Ascending aorta (tissue), 2 donors: ENCODE measurements at regions not wholly inside any gene's neighbourhood (a gene's known extent, or its start where the extent isn't known, plus 50 kb on each side); places are given as distances from the start of the nearest gene placed in this dataset.

Source experiments
- DNase-seq, 2 donors: peaks; one replicate each; pipeline ENCODE4 v3.0.0-alpha.2; 2019; ENCODE audit warnings: low spot score in 2 of 2
- H3K27ac ChIP-seq, 2 donors: fragments of 200-600 bp; sonication (generic); one replicate each; pipeline ENCODE4 v1.5.1; 2016 to 2017; ENCODE audit warnings: mild to moderate bottlenecking in 1 of 2
- H3K27me3 ChIP-seq: fragments of 200-600 bp; sonication (generic); one replicate; pipeline ENCODE4 v1.5.1; 2017
- H3K36me3 ChIP-seq, 2 donors: fragments of 200-600 bp; sonication (generic); one replicate each; pipeline ENCODE4 v1.5.1; 2016
- H3K4me1 ChIP-seq, 2 donors: fragments of 200-600 bp; sonication (generic); one replicate each; pipeline ENCODE4 v1.5.1; 2016 to 2017; ENCODE audit warnings: mild to moderate bottlenecking in 1 of 2
- H3K4me3 ChIP-seq, 2 donors: fragments of 200-600 bp; sonication (generic); one replicate each; pipeline ENCODE4 v1.5.1; 2016 to 2017; ENCODE audit warnings: mild to moderate bottlenecking in 1 of 2
- H3K9me3 ChIP-seq, 2 donors: fragments of 200-600 bp; sonication (generic); one replicate each; pipeline ENCODE4 v1.5.1; 2016
- CTCF ChIP-seq, 3 experiments: fragments of 200-600 bp in 2 of 3; fragments of 450-650 bp in 1 of 3; sonication (generic) in 2 of 3; IDR thresholded peaks; one replicate each; pipeline ENCODE4 v1.5.1; 2016 to 2019; ENCODE audit warnings: antibody characterized with exemption in 3 of 3, mild to moderate bottlenecking in 1 of 3, moderate library complexity in 1 of 3
- intact Hi-C: fragments of 100-400 bp; cut with DNase I; formaldehyde crosslinking; loops from one replicate; pipeline ENCODE4 v1.15.1; 2023

GRCh38 chr5:178808886-178809285 lies 50.9 kb upstream of the ZNF354B start:
- Histone ChIP-seq H3K36me3 (no peaks in the 10 kb centered on the region), H3K4me3 (no peak overlapping the region), H3K9me3 (no peaks in the 10 kb centered on the region), H3K27ac (no peak overlapping the region), H3K4me1 (no peaks in the 10 kb centered on the region), H3K27me3 (no peaks in the 10 kb centered on the region)
- intact Hi-C loops: no loop called here
- no peak for TF ChIP-seq CTCF (IDR thresholded peaks at IDR 0.05)
- no peak for DNase-seq

- TF ChIP-seq CTCF (IDR thresholded peaks at IDR 0.05): no peak
- Histone ChIP-seq H3K9me3 (no peaks in the 10 kb centered on the region), H3K27me3 (no peaks in the 10 kb centered on the region), H3K4me3 (no peak overlapping the region), H3K4me1 (no peaks in the 10 kb centered on the region), H3K36me3 (no peaks in the 10 kb centered on the region), H3K27ac (no peak overlapping the region)
- intact Hi-C loops: no loop called here
- peak in 1 of 2 donors; percentile 16 for DNase-seq
These were observed 58.7 kb upstream of the ZNF354B start for GRCh38 chr5:178801021-178801420.

GRCh38 chr5:178797546-178798440 lies 62.0 kb upstream of the ZNF354B start:
- Histone ChIP-seq H3K4me3 (no peak overlapping the region), H3K27me3 (no peaks in the 10 kb centered on the region), H3K36me3 (no peaks in the 10 kb centered on the region), H3K9me3 (no peaks in the 10 kb centered on the region), H3K27ac (no peak overlapping the region), H3K4me1 (no peaks in the 10 kb centered on the region)
- no peak for TF ChIP-seq CTCF (IDR thresholded peaks at IDR 0.05)
- peak in 1 of 2 donors; percentile 34 for DNase-seq
- intact Hi-C loops: no loop called here

GRCh38 chr5:178797101-178797521 lies 62.6 kb upstream of the ZNF354B start:
- Histone ChIP-seq H3K27ac (no peak overlapping the region), H3K36me3 (no peaks in the 10 kb centered on the region), H3K4me3 (no peak overlapping the region), H3K9me3 (no peaks in the 10 kb centered on the region), H3K4me1 (no peaks in the 10 kb centered on the region), H3K27me3 (no peaks in the 10 kb centered on the region)
- peak in 1 of 2 donors; percentile 50 for DNase-seq
- intact Hi-C loops: no loop called here
- TF ChIP-seq CTCF (IDR thresholded peaks at IDR 0.05): no peak

GRCh38 chr5:178796165-178796945 lies 63.4 kb upstream of the ZNF354B start:
- no peak for TF ChIP-seq CTCF (IDR thresholded peaks at IDR 0.05)
- Histone ChIP-seq H3K27ac (no peak overlapping the region), H3K36me3 (no peaks in the 10 kb centered on the region), H3K4me1 (no peaks in the 10 kb centered on the region), H3K4me3 (no peak overlapping the region), H3K9me3 (no peaks in the 10 kb centered on the region), H3K27me3 (no peaks in the 10 kb centered on the region)
- intact Hi-C loops: no loop called here
- peak in 1 of 2 donors; percentile 15 for DNase-seq
